Left kidney (tissue), 1 donor: ENCODE measurements at regions not wholly inside any gene's neighbourhood (a gene's known extent, or its start where the extent isn't known, plus 50 kb on each side); places are given as distances from the start of the nearest gene placed in this dataset.
A peak's percentile ranks its signal among the peaks of the same experiment; 100 is the strongest.
"Not testable (repeated sequence)": the region's sequence is repeated elsewhere in the genome, so short reads cannot be mapped to it uniquely, and the experiment has no call there.

Experiments used
- DNase-seq: peaks from one replicate; pipeline ENCODE4 v3.0.0-alpha.2; 2013

DNA sequence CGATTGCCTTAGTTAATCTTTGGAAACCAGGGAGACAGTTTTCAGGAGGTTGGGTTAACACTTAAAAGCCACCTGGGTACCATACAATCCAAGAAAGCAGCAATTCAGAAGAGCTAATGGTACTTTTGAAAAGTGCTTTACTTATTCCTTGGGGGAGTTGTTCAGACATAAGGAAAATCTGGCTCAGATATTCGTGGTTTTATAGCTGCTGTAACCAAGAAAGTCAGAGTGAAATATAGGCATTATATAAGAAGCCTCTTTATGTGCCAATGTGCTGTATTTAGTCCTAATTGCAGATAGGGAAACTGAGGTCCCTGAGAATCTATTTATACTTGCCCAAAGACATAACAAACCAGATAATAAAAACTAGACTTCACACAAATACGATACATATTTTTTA, 387.5 kb downstream of the COG6 start:
- no peak for DNase-seq

DNA sequence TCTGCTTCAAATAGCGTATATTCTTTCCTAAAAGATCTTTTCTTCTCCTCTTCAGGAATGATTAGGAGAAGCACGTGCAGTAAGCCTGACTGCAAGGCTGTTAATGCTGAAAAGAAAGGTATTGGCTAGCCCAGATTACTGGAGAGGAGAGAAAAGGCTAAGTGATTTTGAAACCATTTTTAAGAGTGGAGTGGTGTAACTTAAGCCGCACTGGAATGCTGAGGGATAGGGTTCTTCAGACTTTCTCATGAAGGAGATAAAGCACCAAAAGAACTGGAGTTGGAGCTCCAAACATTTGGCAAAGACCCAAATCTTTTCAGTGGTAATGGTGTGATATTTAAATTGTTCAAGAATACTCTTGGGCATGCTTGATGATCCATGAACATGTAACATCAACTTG, 388.3 kb downstream of the COG6 start:
- no peak for DNase-seq

DNA sequence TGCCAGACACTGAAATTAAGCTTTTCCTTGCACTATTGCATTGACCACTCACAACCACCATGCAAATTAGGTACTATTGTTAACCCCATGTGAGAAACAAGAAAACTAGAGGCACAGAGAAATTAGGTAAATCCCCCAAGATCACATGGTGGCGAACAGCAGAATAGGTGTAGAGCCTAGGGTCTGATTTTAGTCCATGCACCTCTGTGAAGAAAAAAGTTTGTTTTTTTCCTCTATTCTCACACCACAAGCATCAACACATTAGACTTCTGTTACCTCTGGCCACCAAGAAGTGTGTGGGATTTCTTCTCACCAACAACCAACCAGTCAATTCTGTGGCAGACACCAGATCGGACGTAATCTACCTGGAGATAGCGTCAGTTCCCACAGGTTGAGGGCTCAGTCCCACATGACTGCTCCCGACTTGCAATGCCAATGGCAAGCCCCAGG, 391.9 kb downstream of the COG6 start:
- no peak for DNase-seq

DNA sequence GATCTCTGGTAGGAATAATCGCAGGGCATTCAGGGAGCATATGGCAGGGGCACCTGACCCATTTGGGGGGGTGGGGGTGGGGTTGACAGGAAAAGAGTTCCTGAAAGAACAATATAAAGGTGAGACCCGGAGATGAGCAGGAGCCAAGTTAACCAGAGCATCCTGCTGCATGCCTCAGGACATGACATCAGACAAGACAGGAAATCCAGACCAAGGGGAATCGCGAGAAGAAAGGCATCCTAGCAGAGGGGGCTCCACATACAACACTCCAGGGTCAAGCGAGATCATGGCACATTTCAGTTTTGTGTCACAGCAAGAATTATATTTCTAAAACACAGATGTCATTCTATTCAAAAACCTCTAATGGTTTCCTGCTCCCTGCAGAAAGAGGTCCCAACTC, 393.1 kb downstream of the COG6 start:
- DNase-seq, result no peak

DNA sequence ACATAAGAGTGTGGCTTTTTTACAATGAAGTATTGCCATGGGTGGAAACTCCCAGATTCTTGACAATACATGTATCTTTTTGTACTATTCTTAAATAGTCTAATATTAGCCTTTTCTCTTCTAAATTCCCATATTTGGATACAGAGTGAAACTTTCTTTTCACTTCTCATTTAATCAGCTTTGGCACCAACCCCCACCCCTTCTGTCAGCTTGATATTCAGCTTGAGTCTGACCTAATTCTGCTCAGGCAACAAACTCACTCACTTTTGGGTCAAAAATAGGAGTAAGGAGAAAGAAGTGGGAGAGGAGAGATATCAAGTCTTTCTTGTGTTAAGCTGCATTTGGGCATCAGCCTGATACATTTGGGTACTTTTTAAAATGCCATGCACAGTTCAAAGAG, 397.5 kb downstream of the COG6 start:
- no peak for DNase-seq

DNA sequence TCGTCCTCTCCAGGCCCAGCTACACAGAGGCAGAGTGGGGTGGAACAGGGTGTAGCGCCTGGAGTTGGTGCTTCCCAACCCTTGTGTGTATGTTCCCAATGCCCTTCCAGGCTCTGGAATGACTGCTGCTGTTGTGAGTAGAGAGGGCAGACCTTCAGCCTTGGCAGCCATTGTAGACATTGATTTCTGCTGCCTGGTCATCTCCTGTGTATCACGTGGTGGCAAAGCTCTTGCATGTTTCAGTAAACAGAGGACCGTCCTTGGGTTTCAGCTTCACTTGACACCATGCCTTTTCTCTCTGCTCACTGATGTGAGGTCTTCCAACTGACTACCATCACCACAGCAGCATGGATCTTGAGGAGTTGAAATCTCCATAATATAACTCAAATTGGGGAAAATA, 397.9 kb downstream of the COG6 start:
- DNase-seq, result no peak

DNA sequence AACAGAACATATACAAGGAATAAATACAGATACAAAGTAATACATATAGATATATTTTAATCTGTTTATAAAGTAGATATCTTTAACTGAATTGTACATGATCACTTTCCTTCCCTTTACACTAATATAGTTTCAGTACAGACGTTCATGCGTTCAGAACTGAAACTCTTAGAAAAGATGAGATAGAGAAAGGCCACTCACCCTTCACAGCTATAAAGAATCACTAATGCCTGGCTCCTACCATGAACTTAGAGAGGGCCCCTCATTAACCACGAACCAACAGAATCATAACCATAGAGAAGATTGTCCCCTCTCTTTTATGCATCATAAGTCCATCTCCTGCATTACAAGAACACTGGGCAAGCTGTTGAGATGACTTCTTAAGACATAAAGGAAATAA, 399.0 kb downstream of the COG6 start:
- not testable (repeated sequence) for DNase-seq

DNA sequence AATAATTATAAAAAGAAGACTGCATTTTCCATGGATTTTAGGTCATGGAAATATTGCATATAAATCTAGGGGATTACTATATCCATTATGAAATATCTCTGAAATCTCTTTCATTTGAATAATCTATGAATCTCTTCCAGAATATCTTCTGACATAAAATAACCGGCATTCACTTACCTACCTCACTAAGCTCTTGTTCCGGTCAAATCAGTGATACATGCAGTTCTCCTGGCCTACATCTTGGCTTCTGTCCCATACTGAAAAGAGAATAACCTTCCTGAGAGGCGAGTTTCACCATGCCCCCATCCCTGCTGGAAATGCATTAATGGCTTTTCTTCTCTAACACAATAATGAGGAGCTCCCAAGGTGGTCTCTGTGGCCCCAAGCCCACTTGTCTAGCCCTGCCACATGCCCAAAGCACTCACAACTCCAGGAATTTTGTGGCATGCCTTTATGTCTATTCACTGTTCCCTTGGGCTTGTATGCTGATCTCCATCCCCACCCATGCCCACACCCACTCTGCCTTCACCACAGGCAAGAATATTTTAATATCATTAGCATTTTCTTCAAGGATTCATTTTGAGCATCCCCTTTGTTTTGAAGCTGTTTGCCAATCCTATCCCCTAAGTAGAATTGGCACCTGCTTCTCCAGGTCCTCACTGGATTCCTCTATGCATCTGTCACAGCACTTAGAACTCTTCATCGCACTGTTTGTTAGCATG, 401.6 kb downstream of the COG6 start:
- no peak for DNase-seq

DNA sequence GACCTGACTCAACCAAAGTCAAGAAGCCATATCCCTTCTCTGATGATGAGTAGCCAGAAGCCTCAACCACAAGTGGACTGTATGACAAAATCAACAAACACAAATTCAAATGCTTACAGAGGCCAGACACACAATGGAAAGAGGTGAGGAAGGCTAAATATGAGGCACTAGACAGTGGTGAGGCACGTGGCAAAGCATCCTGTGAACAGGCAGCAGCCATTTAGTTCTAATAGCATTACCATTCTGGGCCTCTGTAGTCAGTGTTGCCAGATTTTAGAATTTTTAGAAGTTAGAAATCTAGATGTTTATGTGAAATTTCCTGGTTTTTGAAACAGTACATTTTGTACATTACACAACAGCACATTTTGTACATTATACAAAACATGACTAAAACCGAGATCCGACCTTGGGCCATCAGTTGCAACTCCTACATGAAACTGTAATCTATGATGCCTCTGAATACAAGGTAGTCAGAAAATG, 403.3 kb downstream of the COG6 start:
- DNase-seq, result no peak

DNA sequence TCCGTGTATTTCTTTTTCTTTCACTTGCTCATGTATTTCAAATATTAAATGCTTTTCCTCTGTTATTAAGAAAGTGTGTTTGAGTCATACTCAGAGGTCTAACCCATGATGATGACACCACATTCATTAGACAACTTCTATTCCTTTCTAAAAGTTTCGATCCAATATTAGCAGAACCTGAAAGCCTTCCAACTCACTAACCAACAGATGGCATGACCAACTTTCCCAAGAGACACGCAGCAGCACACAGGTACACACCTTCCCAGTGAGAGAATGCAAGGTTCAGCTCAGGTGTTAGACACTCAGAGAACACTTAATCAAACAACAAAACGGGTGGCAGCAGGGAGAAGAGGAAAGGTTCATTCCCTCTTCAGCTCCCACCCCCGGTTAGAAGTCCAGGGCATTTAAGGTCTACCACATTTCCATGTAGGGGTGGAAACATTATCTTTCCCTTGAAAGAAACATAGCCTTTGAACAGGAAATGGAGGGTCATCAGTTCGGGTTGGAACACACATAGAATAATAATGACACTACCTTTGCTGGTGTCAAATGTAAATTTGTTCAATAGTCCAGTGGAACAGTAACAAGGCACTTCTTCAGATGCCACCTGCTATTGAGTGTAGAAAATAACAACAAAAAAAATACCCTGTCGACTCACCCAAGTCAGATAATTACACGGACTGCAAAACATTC, 404.2 kb downstream of the COG6 start:
- DNase-seq, result no peak

DNA sequence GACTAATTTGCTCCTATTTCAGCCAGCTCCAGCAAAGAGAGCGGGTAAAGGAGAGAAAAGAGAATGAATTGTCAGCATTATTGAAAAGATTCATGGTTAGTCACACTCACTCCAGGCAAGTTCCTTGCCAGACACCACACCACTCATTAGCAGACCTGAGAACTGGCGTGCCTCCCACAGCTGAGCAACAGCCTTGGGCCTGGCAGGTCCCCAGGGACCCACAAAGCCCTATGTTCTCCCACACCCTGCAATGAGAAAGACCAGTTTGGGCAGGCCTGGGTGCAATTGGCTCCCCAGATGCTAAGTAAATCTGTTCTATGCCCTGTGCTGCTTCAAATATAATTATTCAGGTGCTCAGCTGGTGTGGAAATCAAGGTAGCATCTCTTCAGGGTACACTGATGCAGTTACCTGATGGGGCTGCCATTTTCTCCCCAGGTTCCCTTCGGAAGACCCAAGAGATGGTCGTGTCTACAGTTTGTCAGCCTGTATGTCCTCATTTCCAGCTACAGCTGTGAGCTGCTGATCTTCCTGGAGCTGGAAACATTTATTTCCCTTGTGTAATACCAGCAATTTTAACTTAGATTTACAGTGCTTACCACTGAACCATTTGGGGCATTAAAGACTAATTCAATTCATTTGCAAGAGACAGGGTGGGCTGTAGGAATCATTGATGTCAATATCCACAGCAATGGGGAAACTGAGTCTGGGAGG, 405.0 kb downstream of the COG6 start:
- DNase-seq, result no peak

DNA sequence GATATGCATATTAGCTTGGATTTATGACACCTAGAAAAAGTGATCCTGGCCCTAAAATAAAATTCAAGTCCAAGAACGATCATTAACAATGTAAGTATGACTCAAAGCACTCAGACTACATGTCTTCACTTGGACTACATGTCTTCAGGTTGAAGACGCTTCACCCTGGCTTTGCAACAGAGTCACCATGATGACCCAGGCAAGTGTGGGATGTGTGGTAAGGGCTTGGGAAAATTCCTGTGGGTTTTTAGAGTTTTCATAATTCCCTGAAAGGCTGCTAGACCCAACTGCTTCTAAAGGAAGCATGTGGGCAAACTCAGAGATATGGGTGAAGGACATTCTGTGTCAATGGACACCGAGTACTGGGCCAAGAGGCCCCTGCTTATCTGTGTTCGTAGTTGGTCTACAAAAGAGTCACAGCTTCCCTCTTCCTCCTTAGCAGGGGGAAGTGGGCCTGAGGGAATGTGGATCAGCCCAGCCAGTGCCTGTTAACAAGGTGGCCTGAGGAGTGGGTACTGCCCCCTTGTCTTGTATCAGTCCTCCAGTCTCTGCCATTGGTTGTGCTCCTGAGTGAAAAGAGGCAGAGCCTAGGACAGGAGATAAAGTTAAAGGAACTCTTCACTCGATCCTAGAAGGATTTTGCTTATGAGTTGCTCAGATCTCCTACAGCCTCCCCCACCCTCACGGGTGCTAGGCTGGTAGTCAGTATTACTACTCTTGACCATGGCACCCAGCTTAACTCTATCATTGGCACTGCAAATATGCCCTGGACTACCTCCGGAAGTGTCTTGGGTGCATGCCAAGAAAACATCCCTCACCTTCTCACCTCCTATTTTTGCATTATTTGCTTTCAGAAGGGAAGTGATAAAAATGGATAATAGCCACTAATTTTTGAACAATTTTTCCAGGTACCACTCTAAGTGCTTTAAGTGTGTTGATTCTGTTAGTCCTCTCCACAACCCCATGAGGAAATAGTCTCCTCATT, 406.3 kb downstream of the COG6 start:
- no peak for DNase-seq

DNA sequence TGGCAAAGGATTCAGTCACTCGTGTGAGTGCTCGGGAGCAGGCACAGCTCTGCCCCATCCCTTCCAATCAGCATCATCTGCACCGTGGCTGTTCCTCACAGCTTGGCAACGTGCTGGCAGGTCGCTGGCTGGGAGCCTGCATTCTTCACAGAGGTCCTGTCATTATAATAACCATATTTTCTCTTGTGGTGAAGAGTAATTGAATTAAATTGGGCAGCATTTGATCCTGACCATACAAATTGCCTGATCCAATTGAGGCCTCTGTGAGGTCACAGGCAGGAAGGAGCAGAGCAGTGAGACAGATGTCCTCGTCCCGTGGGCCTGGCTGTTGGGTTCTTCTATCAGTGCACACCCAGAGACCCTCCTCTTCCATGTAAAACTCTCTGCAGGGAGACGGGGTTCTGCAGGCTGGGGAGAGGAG, 407.8 kb downstream of the COG6 start:
- DNase-seq, result no peak

DNA sequence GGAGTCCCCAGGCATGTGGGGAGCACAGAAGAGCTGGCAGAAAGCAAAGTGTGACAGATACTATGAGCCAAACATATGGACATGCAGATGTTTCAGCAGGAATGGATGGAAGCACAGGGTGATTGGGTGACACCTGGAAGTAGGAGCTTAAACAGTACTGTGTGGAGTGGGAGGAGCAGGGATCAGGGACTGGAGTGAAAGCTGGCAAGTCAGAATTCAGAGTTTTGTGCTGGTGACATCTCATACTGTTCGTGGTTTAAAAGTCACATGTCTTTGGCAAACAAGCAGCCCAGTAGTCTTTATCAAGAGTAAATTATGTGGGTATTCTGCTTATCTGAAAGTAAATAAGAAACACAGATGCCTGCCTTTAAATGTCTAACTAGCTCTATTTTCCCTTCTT, 408.2 kb downstream of the COG6 start:
- no peak for DNase-seq

DNA sequence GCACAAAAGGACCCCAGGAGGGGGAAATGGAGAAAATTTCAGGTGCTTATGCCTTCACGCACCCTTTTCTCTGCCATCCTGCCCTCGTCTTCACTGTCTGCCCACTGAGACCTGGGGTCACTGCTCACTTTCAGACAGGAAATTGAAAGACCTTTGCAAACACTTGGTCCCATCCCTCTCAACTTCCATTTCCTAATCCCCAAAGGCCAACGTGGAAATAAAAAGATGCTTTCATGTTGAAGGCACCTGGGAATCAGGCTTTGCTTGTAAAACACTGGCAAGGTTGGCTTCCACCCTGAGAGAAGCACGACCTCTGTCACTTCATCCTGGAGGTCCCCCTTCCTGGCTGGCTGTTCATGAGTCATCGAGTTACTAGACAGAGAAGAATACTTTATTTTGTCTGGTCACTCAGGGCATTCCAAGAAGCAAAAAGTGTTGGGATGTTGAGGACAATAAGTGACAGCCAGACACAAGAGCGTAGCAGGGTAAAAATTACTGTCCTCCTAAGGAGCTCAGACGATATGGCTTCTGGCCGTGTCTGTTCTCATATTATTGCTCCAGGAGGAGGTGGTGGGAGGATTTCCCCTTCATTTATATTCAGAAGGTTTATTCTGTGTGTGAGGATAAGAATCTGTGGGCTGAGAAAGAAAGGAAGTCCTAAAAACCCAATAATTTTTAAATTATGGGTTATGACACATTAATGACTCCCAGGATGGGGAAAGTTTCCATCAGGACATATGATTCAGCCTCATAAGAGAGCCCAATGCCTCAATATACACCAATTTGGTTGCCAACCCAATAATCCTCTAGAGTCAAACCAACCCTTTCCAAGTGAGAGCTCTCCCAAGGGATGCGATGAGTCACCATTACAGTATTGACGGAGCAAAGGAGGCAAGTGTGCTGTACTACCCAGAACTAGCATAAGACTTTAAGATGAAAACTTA, 409.0 kb downstream of the COG6 start:
- DNase-seq, result no peak

DNA sequence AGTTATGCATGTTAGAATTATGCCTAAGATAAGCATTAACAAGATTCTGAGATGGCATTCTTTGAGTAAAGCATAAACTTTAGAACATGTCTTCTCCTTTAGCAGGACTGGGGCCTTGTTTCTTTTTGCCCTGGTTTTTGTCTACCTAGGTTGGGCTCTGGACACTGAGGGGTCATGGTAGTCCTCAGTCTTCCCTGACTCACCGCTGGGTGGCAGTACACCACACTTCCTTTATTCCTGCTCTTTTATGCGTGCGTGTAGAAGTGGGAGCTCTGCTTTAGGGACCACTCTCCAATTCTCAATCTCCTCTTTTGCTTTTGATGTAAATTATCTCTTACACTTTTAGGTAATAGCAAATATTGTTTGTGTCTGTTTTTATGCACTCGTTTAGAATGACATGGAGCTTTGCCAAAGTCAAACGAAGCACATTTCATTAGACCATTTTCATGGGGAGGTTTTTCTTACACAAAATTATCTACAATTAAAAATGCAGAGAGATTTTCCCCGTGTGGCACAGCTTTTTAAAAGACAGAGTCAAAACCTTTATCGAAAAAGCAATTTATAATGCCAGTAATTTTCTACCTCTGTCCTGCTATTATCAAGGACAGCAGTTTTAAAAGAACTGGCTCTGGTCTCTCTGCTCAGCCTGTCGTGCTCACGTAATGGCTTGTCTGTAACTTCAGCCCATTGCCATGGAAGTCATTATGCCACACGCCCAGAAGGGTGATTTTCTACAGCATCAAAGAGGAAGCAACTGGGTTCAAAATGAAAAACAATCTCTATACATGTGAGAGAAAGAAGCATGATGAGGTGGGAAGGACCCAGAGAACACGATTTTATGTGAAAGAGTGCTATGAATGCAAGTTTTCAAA, 413.9 kb downstream of the COG6 start:
- DNase-seq, result peak; percentile 79

DNA sequence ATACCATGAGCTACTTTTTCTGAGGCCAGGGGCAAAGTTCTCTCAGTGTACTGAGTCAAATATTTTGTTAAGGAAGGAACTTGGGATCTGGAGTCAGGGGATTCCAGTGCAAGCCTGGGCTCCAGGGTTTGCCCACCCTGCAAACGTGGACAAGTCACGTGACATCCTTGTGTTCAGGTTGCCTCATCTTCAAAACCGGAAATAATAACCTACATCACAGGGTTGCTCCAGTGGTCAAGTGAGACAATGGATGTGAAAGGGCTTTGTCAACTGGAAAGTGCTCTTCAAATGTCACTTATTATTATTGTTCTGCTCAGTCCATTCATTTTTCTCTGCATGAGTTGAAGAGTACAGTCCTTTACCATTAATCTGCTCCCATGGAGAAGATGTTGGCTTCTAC, 414.9 kb downstream of the COG6 start:
- no peak for DNase-seq

DNA sequence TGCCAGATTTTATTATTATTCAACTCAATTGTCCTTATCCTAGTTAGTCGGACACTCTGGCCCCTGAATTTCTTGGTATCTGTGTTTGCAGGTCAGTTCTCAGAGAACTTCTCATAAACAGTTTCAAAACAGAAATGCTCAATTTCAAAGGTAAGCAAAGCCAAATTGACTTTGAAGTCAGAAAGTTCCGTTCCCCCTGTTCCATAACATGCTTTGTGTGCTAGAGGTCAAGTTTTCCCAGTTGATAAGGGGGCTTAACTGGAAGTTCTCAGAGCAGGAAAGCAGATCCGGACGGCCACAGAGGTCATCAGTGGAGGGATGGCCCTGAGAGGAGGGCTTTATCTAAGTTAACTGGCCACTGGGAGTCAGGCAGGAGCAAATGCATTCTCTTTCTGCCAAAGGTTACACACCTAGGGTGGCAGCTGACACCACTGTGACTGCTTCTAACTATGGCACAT, 417.2 kb downstream of the COG6 start:
- no peak for DNase-seq

DNA sequence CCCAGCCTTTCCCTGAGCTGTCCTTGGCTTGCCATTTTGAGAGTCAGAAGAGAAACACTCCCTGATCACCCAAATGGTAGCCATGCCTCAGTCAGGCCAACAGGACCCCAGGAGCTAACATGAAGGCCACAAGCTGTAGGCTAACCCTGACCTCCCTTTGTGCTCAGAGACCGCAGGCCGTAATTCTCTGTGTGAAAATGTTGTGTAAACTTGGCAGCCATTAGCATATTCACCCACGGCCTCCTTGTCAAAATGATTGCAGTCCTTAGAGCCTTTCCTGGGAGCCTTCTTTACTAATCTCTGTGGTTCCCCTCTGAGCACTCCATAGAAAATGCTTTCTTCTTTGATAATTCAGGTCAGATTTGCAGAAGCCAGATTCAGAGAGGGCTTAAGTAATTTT, 418.9 kb downstream of the COG6 start:
- no peak for DNase-seq

DNA sequence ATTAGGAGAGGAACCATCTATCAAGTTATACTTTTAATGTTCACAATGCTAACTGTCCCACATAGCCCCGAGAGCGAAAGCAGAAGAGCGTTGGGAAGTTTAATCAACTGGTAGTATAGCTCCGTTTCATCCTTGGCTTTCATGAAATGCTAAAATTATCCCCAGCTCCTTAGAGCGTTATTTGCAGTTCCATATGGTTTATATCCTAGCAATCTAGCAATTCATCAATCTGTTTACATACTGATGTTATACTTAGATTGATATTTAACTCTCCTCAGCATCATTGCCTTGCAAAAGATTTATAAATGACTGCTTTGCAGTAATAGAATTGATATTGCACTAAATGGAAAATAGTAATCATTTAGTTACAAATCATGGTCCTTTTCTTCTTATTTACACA, 419.8 kb downstream of the COG6 start:
- DNase-seq, result no peak
